ENCODE measurements at regions not wholly inside any gene's neighbourhood (a gene's known extent, or its start where the extent isn't known, plus 50 kb on each side); places are given as distances from the start of the nearest gene placed in this dataset.

DNA sequence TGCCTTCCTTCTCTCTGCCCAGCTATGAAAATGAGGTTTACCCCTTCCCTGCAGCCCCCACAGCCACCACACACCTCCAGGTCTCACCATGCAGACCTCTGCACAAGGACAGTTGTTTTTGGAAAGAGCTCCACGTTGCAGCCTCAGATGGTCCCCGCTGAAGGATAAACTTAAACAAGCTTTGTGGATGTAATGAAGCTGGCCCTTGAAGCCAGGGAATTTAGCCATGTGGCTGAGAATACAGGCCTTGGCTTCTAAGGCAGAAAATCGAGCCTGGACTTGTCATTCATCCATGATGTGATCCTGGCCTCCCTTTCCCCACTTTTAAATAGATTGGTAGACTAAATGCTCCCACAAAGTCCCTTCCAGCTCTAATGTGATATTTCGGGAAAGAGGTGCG is 79.4 kb downstream of the TBX3 start:
- TF ChIP-seq POLR2A (IDR thresholded peaks at IDR 0.05): no peak
- TF ChIP-seq, protein P1, sequence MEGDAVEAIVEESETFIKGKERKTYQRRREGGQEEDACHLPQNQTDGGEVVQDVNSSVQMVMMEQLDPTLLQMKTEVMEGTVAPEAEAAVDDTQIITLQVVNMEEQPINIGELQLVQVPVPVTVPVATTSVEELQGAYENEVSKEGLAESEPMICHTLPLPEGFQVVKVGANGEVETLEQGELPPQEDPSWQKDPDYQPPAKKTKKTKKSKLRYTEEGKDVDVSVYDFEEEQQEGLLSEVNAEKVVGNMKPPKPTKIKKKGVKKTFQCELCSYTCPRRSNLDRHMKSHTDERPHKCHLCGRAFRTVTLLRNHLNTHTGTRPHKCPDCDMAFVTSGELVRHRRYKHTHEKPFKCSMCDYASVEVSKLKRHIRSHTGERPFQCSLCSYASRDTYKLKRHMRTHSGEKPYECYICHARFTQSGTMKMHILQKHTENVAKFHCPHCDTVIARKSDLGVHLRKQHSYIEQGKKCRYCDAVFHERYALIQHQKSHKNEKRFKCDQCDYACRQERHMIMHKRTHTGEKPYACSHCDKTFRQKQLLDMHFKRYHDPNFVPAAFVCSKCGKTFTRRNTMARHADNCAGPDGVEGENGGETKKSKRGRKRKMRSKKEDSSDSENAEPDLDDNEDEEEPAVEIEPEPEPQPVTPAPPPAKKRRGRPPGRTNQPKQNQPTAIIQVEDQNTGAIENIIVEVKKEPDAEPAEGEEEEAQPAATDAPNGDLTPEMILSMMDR (IDR thresholded peaks at IDR 0.05): no peak

Measured in lower leg skin (tissue), 3 donors.